GM12891 (cell line): ENCODE measurements at regions not wholly inside any gene's neighbourhood (a gene's known extent, or its start where the extent isn't known, plus 50 kb on each side); places are given as distances from the start of the nearest gene placed in this dataset.
"Not testable (repeated sequence)": the region's sequence is repeated elsewhere in the genome, so short reads cannot be mapped to it uniquely, and the experiment has no call there.

Experiments used
- DNase-seq: peaks from one replicate; pipeline ENCODE4 v3.0.0; 2011; ENCODE audit warnings: low spot score; ENCODE audit not compliant: insufficient read length
- FAIRE-seq: peaks from 2 replicates; lab custom pipeline; 2011; peaks lifted over from hg19 to GRCh38; lab: Jason Lieb, UNC
- PAX5 ChIP-seq: IDR thresholded peaks from 2 replicates; pipeline ENCODE4 v1.6.1; 2011; ENCODE audit warnings: low read length, moderate library complexity, mild to moderate bottlenecking; ENCODE audit not compliant: insufficient read depth, severe bottlenecking
- POLR2A ChIP-seq: IDR thresholded peaks from 2 replicates; pipeline ENCODE4 v1.6.1; 2011; ENCODE audit warnings: low read depth, low read length, control low read depth
- POLR2AphosphoS5 ChIP-seq: IDR thresholded peaks from 2 replicates; pipeline ENCODE4 v1.6.1; 2011; ENCODE audit warnings: low read depth, low read length, control low read depth
- POU2F2 ChIP-seq: IDR thresholded peaks from 2 replicates; pipeline ENCODE4 v1.6.1; 2011; ENCODE audit warnings: low read depth, mild to moderate bottlenecking, control low read depth, low read length, moderate library complexity
- SPI1 ChIP-seq: IDR thresholded peaks from 2 replicates; pipeline ENCODE4 v1.6.1; 2011; ENCODE audit warnings: low read depth, low read length, control low read depth
- TAF1 ChIP-seq: IDR thresholded peaks from 2 replicates; pipeline ENCODE4 v1.6.1; 2011; ENCODE audit warnings: low read depth, low read length, control low read depth

DNA sequence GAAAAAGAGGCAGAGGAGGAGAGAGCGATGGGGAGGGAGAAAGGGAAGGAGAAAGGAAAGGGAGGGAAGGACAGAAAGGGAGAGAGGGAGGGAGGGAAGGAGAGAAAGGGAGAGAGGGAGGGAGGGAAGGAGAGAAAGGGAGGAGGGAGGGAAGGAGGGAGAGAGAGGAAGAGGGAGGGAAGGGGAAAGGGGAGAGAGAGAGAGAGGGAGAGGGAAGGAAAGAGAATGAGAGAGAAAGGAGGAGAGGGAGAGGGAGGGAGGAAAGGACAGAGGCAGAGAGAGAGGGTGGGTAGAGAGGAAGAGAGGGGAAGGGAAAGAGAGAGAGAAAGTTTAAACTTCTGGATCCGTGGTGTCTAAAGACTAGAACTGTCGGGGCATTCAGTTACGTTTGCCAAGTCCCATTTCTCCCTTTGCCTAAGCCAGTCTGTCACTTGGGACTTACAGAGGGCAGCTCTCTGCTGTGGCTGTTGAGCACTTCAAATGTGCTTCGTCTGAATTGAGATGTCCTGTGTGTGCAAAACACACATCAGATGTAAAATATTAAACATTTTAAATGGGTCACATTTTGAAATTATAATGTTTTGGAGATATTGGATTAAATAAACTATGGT, 62.6 kb downstream of the PLXNA1 start:
- DNase-seq (no peak), FAIRE-seq (no peak)

GRCh38 chr3:127046690-127047089, 63.8 kb downstream of the PLXNA1 start:
- DNase-seq, FAIRE-seq: not testable (repeated sequence)

More for the DNA sequence above, 62.6 kb downstream of the PLXNA1 start:
- TF ChIP-seq TAF1, result no peak

DNA sequence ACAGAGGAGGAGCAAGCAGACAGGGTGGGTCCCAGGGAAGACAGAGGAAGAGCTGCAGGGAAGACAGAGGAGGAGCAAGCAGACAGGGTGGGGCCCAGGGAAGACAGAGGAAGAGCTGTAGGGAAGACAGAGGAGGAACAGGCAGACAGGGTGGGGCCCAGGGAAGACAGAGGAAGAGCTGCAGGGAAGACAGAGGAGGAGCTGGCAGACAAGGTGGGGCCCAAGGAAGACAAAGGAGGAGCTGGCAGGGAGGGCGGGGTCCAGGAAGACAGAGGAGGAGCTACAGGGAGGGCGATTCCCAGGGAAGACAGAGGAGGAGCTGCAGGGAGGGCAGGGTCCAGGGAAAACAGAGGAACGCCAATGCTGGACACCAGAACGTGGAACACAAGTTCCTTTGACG, 66.5 kb downstream of the PLXNA1 start:
- DNase-seq (no peak), FAIRE-seq (no peak)
- no peak for TF ChIP-seq PAX5
- TF ChIP-seq POLR2AphosphoS5, result no peak

DNA sequence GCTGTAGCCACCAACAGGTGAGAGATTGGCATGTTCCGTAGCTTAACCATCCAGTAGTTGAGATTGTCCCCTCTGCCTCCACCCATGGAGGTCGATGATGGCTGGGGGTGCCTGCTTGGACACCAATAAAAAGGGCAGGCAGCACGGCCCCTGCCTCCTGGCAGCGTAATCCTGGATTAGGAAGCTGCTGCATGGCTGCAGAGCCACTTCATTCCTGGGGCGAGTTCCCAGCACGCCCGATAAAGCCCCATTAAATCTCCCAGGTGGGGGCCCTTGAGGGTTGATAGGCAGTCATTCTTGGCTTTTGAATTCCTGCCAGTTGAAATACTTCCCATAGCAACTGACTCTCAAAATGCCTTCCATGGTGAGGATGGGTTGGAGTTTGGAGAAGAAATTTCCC, 67.8 kb downstream of the PLXNA1 start:
- FAIRE-seq (no peak), DNase-seq (no peak)
- TF ChIP-seq POLR2AphosphoS5, result no peak
- TF ChIP-seq SPI1, result no peak
- no peak for TF ChIP-seq TAF1
- TF ChIP-seq POU2F2, result no peak
- TF ChIP-seq POLR2A, result no peak
- no peak for TF ChIP-seq PAX5

- TF ChIP-seq POLR2AphosphoS5 (no peak), SPI1 (no peak)
- DNase-seq (no peak), FAIRE-seq (no peak)
Observed at GRCh38 chr3:127052121-127052561, 69.2 kb downstream of the PLXNA1 start.

- DNase-seq, result no peak
- no peak for TF ChIP-seq SPI1
- TF ChIP-seq PAX5, result no peak
- TF ChIP-seq POLR2AphosphoS5, result no peak
- no peak for TF ChIP-seq TAF1
- no peak for TF ChIP-seq POLR2A
- no peak for TF ChIP-seq POU2F2
- FAIRE-seq, result no peak
Observed at GRCh38 chr3:127053026-127053425, 70.1 kb downstream of the PLXNA1 start.

GRCh38 chr3:127053450-127053849, 70.5 kb downstream of the PLXNA1 start:
- no peak for DNase-seq
- FAIRE-seq, result no peak
- TF ChIP-seq POLR2AphosphoS5, result no peak
- no peak for TF ChIP-seq TAF1
- no peak for TF ChIP-seq POLR2A
- TF ChIP-seq PAX5, result no peak
- TF ChIP-seq POU2F2, result no peak
- no peak for TF ChIP-seq SPI1

DNA sequence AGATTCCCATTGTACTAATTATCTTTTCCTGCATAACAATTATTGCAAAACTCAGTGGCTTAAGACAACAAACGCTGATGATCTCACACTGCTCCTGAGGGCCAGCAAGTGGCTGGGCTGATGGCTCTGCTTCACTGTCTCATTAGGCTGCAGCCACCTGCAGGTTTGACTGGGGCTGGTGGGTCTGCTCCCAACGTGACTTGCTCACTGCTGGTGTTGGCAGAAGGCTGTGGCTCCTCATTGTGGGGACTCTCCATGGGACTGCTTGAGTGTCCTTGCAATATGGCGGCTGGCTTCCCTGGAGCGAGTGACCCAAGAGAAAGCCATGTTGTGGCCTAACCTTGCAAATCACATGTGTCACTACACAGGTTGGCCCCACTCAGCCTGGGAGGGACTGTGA, 71.1 kb downstream of the PLXNA1 start:
- no peak for DNase-seq
- no peak for FAIRE-seq
- TF ChIP-seq PAX5 (no peak), SPI1 (no peak), POU2F2 (no peak), POLR2AphosphoS5 (no peak), POLR2A (no peak), TAF1 (no peak)

DNA sequence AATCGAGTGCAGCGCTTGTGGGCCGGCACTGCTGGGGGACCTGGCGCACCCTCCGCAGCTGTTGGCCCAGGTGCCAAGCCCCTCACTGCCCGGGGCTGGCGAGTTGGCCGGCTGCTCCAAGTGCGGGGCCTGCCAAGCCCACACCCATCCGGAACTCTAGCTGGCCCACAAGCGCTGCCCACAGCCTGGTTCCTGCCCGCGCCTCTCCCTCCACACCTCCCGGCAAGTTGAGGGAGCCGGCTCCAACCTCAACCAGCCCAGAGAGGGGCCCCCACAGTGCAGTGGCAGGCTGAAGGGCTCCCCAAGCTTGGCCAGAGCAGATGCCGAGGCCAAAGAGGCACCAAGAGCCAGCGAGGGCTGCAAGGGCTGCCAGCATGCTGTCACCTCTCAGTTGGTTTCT, 73.4 kb downstream of the PLXNA1 start:
- no peak for TF ChIP-seq POLR2AphosphoS5
- no peak for TF ChIP-seq POU2F2
- TF ChIP-seq PAX5, result no peak
- TF ChIP-seq TAF1, result no peak
- no peak for TF ChIP-seq POLR2A
- no peak for TF ChIP-seq SPI1
- no peak for FAIRE-seq

GRCh38 chr3:127056976-127057375, 74.1 kb downstream of the PLXNA1 start:
- DNase-seq (no peak), FAIRE-seq (no peak)
- TF ChIP-seq POLR2A (no peak), PAX5 (no peak), SPI1 (no peak), TAF1 (no peak), POU2F2 (no peak), POLR2AphosphoS5 (no peak)

More for the DNA sequence above, 73.4 kb downstream of the PLXNA1 start:
- no peak for DNase-seq

DNA sequence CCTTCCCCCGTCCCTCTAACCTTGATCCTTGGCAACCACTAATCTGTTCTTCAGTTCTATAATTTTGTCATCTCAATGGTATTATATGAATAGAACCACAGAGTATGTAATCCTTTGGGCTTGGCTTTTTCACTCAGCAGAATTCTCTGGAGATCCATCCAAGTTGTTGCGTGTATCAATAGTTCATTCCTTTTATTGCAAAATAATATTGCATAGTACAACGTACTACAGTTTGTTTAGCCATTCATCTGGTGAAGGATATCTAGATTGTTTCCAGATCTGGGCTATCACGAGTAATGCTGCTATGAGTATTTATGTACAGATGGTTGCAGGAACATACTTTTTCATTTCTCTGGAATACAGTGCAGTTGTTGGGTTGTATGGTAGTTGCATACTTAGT, 76.2 kb downstream of the PLXNA1 start:
- FAIRE-seq (no peak), DNase-seq (no peak)
- TF ChIP-seq TAF1 (no peak), SPI1 (no peak), POU2F2 (no peak), POLR2A (no peak), POLR2AphosphoS5 (no peak), PAX5 (no peak)
